ENCODE measurements at regions not wholly inside any gene's neighbourhood (a gene's known extent, or its start where the extent isn't known, plus 50 kb on each side); places are given as distances from the start of the nearest gene placed in this dataset.

- no peak for FAIRE-seq
- H3K9me3 ChIP-seq (replicated peaks; ENCODE audit: control insufficient read depth, insufficient read depth, low read length), result no peaks in the 10 kb centered on the region
- intact Hi-C loops (cut with micrococcal nuclease) (no loop called here), dilution Hi-C loops (cut with MboI; ENCODE audit: extremely low pct_ligation_motif_present, low sequenced_read_pairs) (no loop called here)
- no TSS peak for BruUV-seq (replicated peaks)
- H3K79me2 ChIP-seq (ENCODE audit: control insufficient read depth, insufficient read depth, low read length), result no peaks in the 10 kb centered on the region
- H2AFZ ChIP-seq (ENCODE audit: low read depth, low read length), result no peak overlapping the region
- H3K4me1 ChIP-seq (ENCODE audit: control insufficient read depth, extremely low read depth, insufficient read depth, low read length), result no peaks in the 10 kb centered on the region
- H4K20me1 ChIP-seq (replicated peaks; ENCODE audit: control insufficient read depth, extremely low read depth, insufficient read depth, low read length), result no peaks in the 10 kb centered on the region
- H3K4me3 ChIP-seq (replicated peaks in 1 of 3; ENCODE audit: insufficient read depth in 1 of 3, low read depth in 1 of 3, low read length in 3 of 3), result no peak overlapping the region
- no peaks in the 10 kb centered on the region for H3K9me1 ChIP-seq (replicated peaks; ENCODE audit: control insufficient read depth, extremely low read depth, insufficient read depth, low read length)
- H3K27ac ChIP-seq (ENCODE audit: insufficient read depth, low read depth, low read length), result no peak overlapping the region
- DNase-seq (ENCODE audit: low read depth, low spot score), result no peak
- H3K9ac ChIP-seq (replicated peaks; ENCODE audit: extremely low read depth, insufficient read depth, low read length), result no peak overlapping the region
- H3K36me3 ChIP-seq (ENCODE audit: control insufficient read depth in 2 of 2, extremely low read depth in 1 of 2, insufficient read depth in 2 of 2, low read length in 2 of 2), result no peaks in the 10 kb centered on the region
- TF ChIP-seq EZH2 (IDR thresholded peaks at IDR 0.05; ENCODE audit: borderline replicate concordance, low read depth, low read length, severe bottlenecking), result no peak
- TF ChIP-seq CTCF (IDR thresholded peaks at IDR 0.05; ENCODE audit: extremely low read depth in 1 of 2, insufficient read depth in 1 of 2, low read depth in 1 of 2, low read length in 2 of 2), result no peak
- TF ChIP-seq MAX (IDR thresholded peaks at IDR 0.05; ENCODE audit: insufficient read depth, insufficient read length), result no peak
- TF ChIP-seq MYC (IDR thresholded peaks at IDR 0.05; ENCODE audit: low read depth, low read length), result no peak
- no peak for TF ChIP-seq JUN (IDR thresholded peaks at IDR 0.05; ENCODE audit: borderline replicate concordance, insufficient read depth, insufficient read length, low read depth)
- no peak for TF ChIP-seq POLR2A (IDR thresholded peaks at IDR 0.05; ENCODE audit: low read depth, low read length)
- TF ChIP-seq GATA2 (IDR thresholded peaks at IDR 0.05; ENCODE audit: insufficient read depth, insufficient read length, low read depth, low read length), result no peak
- no peak for TF ChIP-seq FOS (IDR thresholded peaks at IDR 0.05; ENCODE audit: borderline replicate concordance, insufficient read depth, low read length)
- TF ChIP-seq POLR2AphosphoS5 (IDR thresholded peaks at IDR 0.05; ENCODE audit: insufficient read depth, low read depth, low read length), result no peak
- ChIA-PET CTCF (no interaction called here), POLR2A (no interaction called here)
- H3K4me2 ChIP-seq (ENCODE audit: insufficient read depth, low read length), result no peak overlapping the region
- H3K27me3 ChIP-seq (ENCODE audit: control insufficient read depth in 2 of 2, insufficient read depth in 2 of 2, low read length in 2 of 2), result no peaks in the 10 kb centered on the region
Observed at GRCh38 chr5:28710360-28710759, 1672.0 kb upstream of the CDH9 start.

All from endothelial cell of umbilical vein (primary cell).